Transverse colon (tissue), 4 donors: ENCODE measurements at regions not wholly inside any gene's neighbourhood (a gene's known extent, or its start where the extent isn't known, plus 50 kb on each side); places are given as distances from the start of the nearest gene placed in this dataset.

Experiments used
- DNase-seq: peaks from one replicate; pipeline ENCODE4 v3.0.0-alpha.2; 2019
- H3K27ac ChIP-seq, 4 donors: fragments of 200-600 bp; sonication (generic); 2 replicates each; pipeline ENCODE4 v1.5.1; 2016 to 2018; ENCODE audit warnings: inconsistent platforms in 4 of 4
- H3K27me3 ChIP-seq: fragments of 200-600 bp; sonication (generic); 2 replicates; pipeline ENCODE4 v1.5.1; 2017; ENCODE audit warnings: inconsistent platforms
- H3K36me3 ChIP-seq, 4 donors: fragments of 200-600 bp; sonication (generic); 2 replicates each; pipeline ENCODE4 v1.5.1; 2017 to 2019; ENCODE audit warnings: inconsistent platforms in 4 of 4
- H3K4me1 ChIP-seq, 4 donors: fragments of 200-600 bp; sonication (generic); 2 replicates each; pipeline ENCODE4 v1.5.1; 2017 to 2020; ENCODE audit warnings: inconsistent platforms in 4 of 4
- H3K4me3 ChIP-seq, 4 donors: fragments of 200-600 bp; sonication (generic); 1 replicate in 1 of 4; 2 replicates in 3 of 4; pipeline versions ENCODE4 v1.5.1 to v1.6.1; 2017 to 2019; ENCODE audit warnings: inconsistent platforms in 4 of 4
- H3K9me3 ChIP-seq, 2 donors: fragments of 200-600 bp; sonication (generic); 2 replicates each; pipeline ENCODE4 v1.5.1; 2017 to 2019; ENCODE audit warnings: inconsistent platforms in 2 of 2
- EP300 ChIP-seq: sonication (generic); formaldehyde crosslinking; IDR thresholded peaks from one replicate; pipeline ENCODE4 v1.6.1; 2017; ENCODE audit warnings: antibody characterized with exemption, low read depth
- POLR2A ChIP-seq: fragments of 450-650 bp; IDR thresholded peaks from one replicate; pipeline ENCODE4 v1.6.1; 2016; ENCODE audit warnings: antibody characterized with exemption, mild to moderate bottlenecking, moderate library complexity
- POLR2AphosphoS5 ChIP-seq, 3 donors: sonication (generic); formaldehyde crosslinking; IDR thresholded peaks; one replicate each; pipeline ENCODE4 v1.6.1; 2016; ENCODE audit warnings: antibody characterized with exemption in 3 of 3
- WGBS, 2 donors: methylation state at CpG; one replicate each; pipeline ENCODE4 v1.1.5; 2018; ENCODE audit warnings: low coverage in 1 of 2; 5-methylcytosine and 5-hydroxymethylcytosine counted together
- in situ Hi-C, 4 donors: fragments of 200-750 bp; cut with MboI; loops; one replicate each; pipeline versions ENCODE4 v1.15.0 to v1.15.1; 2017; ENCODE audit warnings: low sequenced_read_pairs in 3 of 4, low pct_ligation_motif_present in 1 of 4, low pct_unique_long_range_greater_than_20kb in 1 of 4
- intact Hi-C: fragments of 100-400 bp; cut with DNase I; formaldehyde crosslinking; loops from one replicate; pipeline ENCODE4 v1.15.1; 2023; ENCODE audit warnings: low total_unique reads
- TF ChIP-seq, protein P1 (sequence below), 5 experiments: fragments of 200-600 bp in 3 of 5; fragments of 450-650 bp in 2 of 5; sonication (generic) in 3 of 5; IDR thresholded peaks; 1 replicate in 2 of 5; 2 replicates in 3 of 5; pipeline ENCODE4 v1.5.1; 2016 to 2017; ENCODE audit warnings: antibody characterized with exemption in 5 of 5, inconsistent platforms in 3 of 5, mild to moderate bottlenecking in 2 of 5, moderate library complexity in 1 of 5

DNA sequence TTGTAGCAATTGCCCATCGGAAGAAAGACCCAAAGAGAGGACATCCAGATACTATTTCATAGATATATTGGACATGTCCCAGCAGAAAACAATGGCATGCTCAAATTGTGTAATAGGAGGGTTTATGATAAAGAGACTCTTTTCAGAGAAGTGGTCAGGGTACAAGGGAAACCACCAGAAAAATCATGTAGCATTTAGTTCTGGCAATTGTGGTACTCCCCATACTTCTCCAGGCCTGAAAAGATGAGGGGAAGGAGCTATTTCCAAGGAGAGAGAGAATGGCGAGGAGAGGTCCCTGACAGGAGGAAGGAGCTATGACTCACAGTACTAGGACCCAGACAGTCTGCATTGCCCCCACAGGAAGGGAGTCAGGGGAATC lies 68.4 kb upstream of the ADO start:
- 33 to 73% methylated on average over 1 to 2 of the region's 2 CpGs for WGBS, 2 donors

DNA sequence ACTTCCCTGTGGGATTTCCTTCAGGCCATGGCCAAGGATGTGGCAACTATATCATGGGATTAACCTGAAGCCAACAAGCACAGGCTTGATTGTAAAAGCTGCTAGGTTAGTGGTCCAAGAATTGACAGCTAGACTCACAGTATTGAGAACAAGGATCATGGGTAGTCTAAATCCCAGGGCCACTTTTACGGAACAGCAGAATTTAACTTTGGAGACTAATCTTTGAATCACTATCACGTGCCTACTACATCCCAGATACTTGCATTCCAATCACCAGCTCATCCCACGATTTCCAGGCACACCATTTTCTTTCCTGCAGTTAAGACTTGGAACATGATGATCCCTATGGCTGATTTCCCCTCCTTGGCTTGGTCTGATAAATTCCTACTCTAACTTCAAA lies 65.6 kb upstream of the ADO start:
- no peak overlapping the region for H3K4me3 ChIP-seq
- in situ Hi-C loops: no loop called here
- no peaks in the 10 kb centered on the region for H3K27me3 ChIP-seq
- WGBS, 2 donors: 36 to 89% methylated on average over 3 of the region's 3 CpGs
- H3K9me3 ChIP-seq: no peaks in the 10 kb centered on the region
- intact Hi-C loops: no loop called here
- TF ChIP-seq, protein P1, sequence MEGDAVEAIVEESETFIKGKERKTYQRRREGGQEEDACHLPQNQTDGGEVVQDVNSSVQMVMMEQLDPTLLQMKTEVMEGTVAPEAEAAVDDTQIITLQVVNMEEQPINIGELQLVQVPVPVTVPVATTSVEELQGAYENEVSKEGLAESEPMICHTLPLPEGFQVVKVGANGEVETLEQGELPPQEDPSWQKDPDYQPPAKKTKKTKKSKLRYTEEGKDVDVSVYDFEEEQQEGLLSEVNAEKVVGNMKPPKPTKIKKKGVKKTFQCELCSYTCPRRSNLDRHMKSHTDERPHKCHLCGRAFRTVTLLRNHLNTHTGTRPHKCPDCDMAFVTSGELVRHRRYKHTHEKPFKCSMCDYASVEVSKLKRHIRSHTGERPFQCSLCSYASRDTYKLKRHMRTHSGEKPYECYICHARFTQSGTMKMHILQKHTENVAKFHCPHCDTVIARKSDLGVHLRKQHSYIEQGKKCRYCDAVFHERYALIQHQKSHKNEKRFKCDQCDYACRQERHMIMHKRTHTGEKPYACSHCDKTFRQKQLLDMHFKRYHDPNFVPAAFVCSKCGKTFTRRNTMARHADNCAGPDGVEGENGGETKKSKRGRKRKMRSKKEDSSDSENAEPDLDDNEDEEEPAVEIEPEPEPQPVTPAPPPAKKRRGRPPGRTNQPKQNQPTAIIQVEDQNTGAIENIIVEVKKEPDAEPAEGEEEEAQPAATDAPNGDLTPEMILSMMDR (IDR thresholded peaks at IDR 0.05): no peak
- TF ChIP-seq POLR2A: no peak
- no peak for TF ChIP-seq EP300
- no peak for TF ChIP-seq POLR2AphosphoS5 (IDR thresholded peaks at IDR 0.05)
- H3K4me1 ChIP-seq: peaks cover 0 to 5% (median 0%) of the 10 kb centered on the region in 4 donors
- no peaks in the 10 kb centered on the region for H3K36me3 ChIP-seq
- H3K27ac ChIP-seq: no peak overlapping the region
- no peak for DNase-seq

More for the DNA sequence above, 68.4 kb upstream of the ADO start:
- intact Hi-C loops: no loop called here
- H3K4me1 ChIP-seq: no peaks in the 10 kb centered on the region
- no peak for TF ChIP-seq POLR2AphosphoS5 (IDR thresholded peaks at IDR 0.05)
- H3K27ac ChIP-seq: no peak overlapping the region
- in situ Hi-C loops: no loop called here
- no peaks in the 10 kb centered on the region for H3K36me3 ChIP-seq
- H3K4me3 ChIP-seq: no peak overlapping the region
- DNase-seq: no peak
- no peaks in the 10 kb centered on the region for H3K9me3 ChIP-seq
- no peaks in the 10 kb centered on the region for H3K27me3 ChIP-seq

DNA sequence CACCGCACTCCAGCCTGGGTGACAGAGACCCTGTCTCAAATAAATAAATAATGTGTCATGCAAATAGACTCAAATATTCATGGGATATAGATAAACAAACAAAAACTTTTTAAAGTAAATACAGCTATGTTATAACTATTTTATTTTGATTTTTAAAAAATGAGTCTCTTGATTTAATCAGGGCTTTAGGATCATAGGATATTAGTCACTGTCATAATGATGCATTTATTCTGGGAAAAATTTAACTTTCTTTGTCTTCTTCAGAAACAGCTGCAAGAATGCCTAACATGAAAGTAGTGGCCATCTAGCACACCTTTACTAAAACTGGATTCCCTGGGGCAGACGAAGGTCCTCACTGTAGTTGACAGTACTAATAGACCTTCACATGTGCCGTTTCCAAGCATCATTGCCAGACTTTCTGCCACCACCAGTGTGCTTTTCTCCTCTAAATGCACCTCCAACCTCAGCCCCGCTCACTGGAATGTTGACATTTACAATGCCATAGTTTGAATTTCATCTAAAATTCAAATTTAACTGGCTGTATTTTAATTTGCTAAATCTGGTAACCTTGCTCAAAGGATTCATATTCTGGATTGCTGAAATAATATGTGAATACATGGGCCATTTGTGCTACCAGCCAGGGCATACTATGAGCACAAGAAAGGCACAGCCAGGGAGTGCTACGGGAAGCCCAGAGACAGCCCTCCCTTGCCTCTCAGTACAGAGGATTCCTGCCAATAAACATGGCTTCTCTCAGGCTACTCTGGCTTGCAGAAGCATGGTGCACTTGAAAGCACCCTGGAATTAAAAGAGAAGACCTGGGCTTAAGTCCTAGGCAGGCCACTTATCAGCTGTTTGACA lies 63.4 kb upstream of the ADO start:
- in situ Hi-C loops (no loop called here), intact Hi-C loops (no loop called here)
- WGBS, 2 donors: 74 to 77% methylated on average over 5 of the region's 5 CpGs
- Histone ChIP-seq H3K27me3 (no peaks in the 10 kb centered on the region), H3K4me3 (no peak overlapping the region), H3K27ac (no peak overlapping the region), H3K9me3 (no peaks in the 10 kb centered on the region), H3K4me1 (peaks cover 0 to 5% (median 0%) of the 10 kb centered on the region in 4 donors), H3K36me3 (no peaks in the 10 kb centered on the region)
- DNase-seq: no peak
- TF ChIP-seq EP300: no peak
- no peak for TF ChIP-seq POLR2A
- TF ChIP-seq, protein P1 (IDR thresholded peaks at IDR 0.05): no peak
- no peak for TF ChIP-seq POLR2AphosphoS5 (IDR thresholded peaks at IDR 0.05)

DNA sequence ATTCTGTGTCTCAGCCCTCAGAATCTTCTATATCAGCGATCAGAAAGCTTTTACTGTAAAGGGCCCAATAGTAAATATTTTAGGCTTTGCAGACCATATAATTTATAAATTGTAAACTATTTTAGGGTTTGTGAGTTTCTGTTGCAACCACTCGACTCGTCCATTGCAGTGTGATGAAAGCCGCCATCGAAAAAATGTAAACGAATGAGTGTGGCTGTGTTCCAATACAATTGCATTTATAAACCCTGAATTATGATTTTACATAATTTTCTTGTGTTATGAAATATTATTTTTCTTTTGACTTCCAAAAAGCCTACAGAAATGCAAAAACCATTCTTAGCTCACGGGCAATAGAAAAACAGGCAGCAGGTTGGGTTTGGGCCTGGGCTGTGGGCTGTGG lies 62.5 kb upstream of the ADO start:
- intact Hi-C loops (no loop called here), in situ Hi-C loops (no loop called here)
- Histone ChIP-seq H3K9me3 (no peaks in the 10 kb centered on the region), H3K4me1 (peaks cover 0 to 5% (median 0%) of the 10 kb centered on the region in 4 donors), H3K4me3 (no peak overlapping the region), H3K36me3 (no peaks in the 10 kb centered on the region), H3K27me3 (no peaks in the 10 kb centered on the region), H3K27ac (no peak overlapping the region)
- 66 to 73% methylated on average over 7 of the region's 7 CpGs for WGBS, 2 donors
- no peak for DNase-seq
- TF ChIP-seq POLR2AphosphoS5 (IDR thresholded peaks at IDR 0.05) (no peak), POLR2A (no peak), EP300 (no peak)
- TF ChIP-seq, protein P1 (IDR thresholded peaks at IDR 0.05): no peak
